Activated CD8-positive, alpha-beta memory T cell treated with anti-CD3 and anti-CD28 coated beads, Interleukin-2, amount 10 ng/mL, durations not matched to agents 7 days and 5 days (primary cell): ENCODE measurements at regions not wholly inside any gene's neighbourhood (a gene's known extent, or its start where the extent isn't known, plus 50 kb on each side); places are given as distances from the start of the nearest gene placed in this dataset.

Experiments
- ATAC-seq: fragments of 150-1000 bp; cut with Tn5 transposase; one replicate; pipeline ENCODE4 v1.10.0; 2021; ENCODE audit warnings: moderate library complexity
- CTCF ChIA-PET: fragments of 350-600 bp; sonication (Branson Sonifier 250); formaldehyde crosslinking; loops from one replicate; lab custom pipeline; 2021; ENCODE audit warnings: antibody characterized with exemption; lab: Charles Lee
- DNase-seq: peaks from one replicate; pipeline ENCODE4 v3.0.0-alpha.2; 2020
- H3K27ac Mint-ChIP-seq: one replicate; pipeline ENCODE4 v1.8.0; 2021; ENCODE audit warnings: mild to moderate bottlenecking, mixed read lengths
- H3K27me3 Mint-ChIP-seq: one replicate; pipeline ENCODE4 v1.8.0; 2021; ENCODE audit warnings: mixed read lengths
- H3K36me3 Mint-ChIP-seq: one replicate; pipeline ENCODE4 v1.8.0; 2021; ENCODE audit warnings: mild to moderate bottlenecking, mixed read lengths
- H3K4me1 Mint-ChIP-seq: one replicate; pipeline ENCODE4 v1.8.0; 2021; ENCODE audit warnings: mixed read lengths
- H3K4me3 Mint-ChIP-seq: one replicate; pipeline ENCODE4 v1.8.0; 2021; ENCODE audit warnings: mild to moderate bottlenecking, moderate library complexity, mixed read lengths
- H3K9me3 Mint-ChIP-seq: one replicate; pipeline ENCODE4 v1.8.0; 2022; ENCODE audit warnings: low read depth, mixed read lengths

DNA sequence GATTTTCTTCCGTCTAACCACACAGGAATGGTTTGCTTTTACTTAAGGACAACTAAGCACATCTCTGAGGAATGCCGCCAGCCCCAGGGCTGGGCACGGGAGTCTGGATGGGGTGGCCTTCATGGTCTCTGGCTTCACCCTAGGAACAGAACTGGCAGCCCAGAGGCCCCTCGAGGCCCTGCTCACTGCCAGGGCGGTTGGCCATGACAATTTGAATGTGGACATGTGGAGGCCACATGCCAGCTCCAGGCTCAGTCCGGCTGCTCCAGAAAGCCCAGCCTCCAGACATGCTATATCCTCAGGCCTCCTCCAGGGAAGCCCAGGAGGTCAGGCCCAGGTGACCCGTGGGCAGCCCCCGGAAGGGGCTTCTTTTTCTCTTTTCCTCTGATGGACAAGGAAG is 84.0 kb upstream of the FGF3 start:
- CTCF ChIA-PET, result interaction anchor here (1.8 kb wide), 1 partner anchor 12 kb away, joined by 5 read pairs; no protein-coding TSS in a partner anchor
- ATAC-seq (no peak), DNase-seq (no peak)
- Mint-ChIP-seq H3K27me3 (peaks cover 3% of the 10 kb centered on the region), H3K27ac (no peak overlapping the region), H3K4me3 (no peak overlapping the region), H3K36me3 (no peaks in the 10 kb centered on the region), H3K4me1 (no peaks in the 10 kb centered on the region), H3K9me3 (no peaks in the 10 kb centered on the region)

DNA sequence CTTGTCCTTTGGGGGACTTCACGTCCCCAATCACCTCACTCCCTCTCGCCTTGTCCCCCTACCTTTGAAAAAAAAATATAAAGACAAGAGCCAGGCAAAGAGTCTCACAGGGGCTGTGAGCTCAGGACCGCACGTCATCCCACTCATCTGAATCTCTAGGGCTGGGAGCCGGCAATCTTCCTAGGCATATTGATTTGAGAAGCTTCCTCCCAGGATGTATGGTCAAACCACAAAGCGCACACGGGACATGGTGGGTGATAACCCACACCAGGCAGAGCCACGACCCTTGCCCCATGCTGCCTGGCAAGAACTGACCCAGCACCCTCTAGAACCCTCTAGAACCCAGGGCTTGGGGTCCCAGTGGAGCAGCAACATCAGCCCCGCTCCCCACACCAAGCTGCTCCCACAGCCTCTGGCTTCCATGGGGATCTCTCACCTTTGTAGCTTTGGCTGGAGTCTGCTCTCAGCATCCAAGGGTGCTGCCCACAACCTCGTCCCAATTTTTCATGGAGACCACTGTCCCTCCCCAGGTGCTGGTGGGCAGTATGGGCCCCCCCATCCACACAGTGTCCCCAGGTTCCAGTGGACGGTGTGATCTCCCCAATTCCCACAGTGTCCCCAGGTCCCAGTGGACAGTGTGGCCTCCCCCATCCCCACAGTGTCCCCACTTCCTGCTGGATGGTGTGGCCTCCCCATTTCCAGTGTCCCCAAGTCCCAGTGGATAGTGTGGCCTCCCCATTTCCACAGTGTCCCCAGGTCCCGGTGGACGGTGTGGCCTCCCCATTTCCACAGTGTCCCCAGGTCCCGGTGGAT is 85.2 kb upstream of the FGF3 start:
- Mint-ChIP-seq H3K36me3 (no peaks in the 10 kb centered on the region), H3K4me1 (no peaks in the 10 kb centered on the region), H3K4me3 (no peak overlapping the region), H3K27ac (no peak overlapping the region), H3K9me3 (no peaks in the 10 kb centered on the region), H3K27me3 (peaks cover 3% of the 10 kb centered on the region)
- ATAC-seq (no peak), DNase-seq (no peak)
- CTCF ChIA-PET, result no interaction called here

DNA sequence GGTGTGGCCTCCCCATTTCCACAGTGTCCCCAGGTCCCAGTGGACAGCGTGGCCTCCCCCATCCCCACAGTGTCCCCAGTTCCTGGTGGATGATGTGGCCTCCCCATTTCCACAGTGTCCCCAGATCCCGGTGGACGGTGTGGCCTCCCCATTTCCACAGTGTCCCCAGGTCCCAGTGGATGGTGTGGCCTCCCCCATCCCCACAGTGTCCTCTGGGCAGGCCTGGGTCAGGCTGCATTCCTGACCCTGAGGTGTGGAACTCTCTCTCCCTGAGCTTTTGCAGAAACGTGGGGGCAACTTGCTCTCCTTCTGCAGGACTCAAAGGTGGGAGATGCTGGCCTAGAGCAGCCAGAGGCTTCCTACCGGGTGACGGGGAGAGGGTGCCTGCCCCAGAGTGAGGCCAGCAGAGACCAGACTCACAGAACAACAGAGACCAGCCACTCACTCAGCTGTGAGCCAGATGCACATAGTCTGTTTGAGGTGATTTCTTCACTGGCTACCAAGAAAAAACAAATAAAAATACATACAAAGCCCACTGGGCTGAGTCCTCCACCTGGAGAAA is 85.8 kb upstream of the FGF3 start:
- no peaks in the 10 kb centered on the region for H3K4me1 Mint-ChIP-seq
- CTCF ChIA-PET, result no interaction called here
- H3K9me3 Mint-ChIP-seq, result no peaks in the 10 kb centered on the region
- H3K4me3 Mint-ChIP-seq, result no peak overlapping the region
- no peak for DNase-seq
- no peaks in the 10 kb centered on the region for H3K36me3 Mint-ChIP-seq
- H3K27me3 Mint-ChIP-seq, result peaks cover 3% of the 10 kb centered on the region
- no peak for ATAC-seq
- no peak overlapping the region for H3K27ac Mint-ChIP-seq

DNA sequence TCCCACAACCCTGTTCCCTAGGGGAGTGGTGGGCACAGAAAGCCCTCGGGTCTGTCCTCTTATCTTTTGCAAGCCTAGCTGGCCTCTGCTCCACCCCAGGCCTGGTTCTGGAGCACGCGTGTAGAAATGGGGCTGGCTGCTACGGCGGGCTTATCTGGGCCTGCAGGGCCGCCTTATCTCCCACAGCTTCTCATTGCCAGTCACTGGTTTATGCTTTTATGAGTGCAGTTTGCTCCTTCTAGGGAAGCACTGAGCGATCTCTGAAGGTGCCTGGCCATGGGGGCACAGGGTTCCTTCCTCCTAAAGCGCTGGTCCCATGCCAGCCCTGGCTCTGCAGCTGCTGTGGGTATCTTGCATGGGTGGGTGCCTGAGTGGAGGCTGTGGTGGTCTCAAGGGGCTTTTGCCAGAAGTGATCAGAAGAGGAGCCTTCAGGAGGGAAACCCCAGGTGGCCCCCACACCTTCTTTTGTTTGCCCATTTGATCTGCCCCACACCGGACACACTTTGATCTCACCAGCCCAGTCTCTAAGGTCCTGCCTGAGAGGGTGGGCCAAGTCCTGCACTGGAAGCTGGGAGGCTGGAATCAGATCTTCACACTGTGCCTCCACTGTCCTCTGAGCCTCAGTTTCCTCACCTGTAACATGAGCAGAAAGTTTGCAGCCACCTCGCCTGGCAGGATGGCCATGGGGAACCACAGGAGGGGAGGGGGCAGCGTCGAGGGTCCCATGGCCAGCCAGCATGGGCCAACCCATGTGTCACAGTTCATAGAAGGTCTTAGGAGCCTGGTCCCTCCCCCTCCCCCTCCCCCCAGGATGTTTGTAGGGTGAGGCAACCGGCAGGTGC is 86.6 kb upstream of the FGF3 start:
- Mint-ChIP-seq H3K36me3 (no peaks in the 10 kb centered on the region), H3K9me3 (no peaks in the 10 kb centered on the region), H3K27ac (no peak overlapping the region), H3K4me1 (no peaks in the 10 kb centered on the region), H3K27me3 (peaks cover 3% of the 10 kb centered on the region), H3K4me3 (no peak overlapping the region)
- CTCF ChIA-PET, result no interaction called here
- ATAC-seq, result no peak
- no peak for DNase-seq

DNA sequence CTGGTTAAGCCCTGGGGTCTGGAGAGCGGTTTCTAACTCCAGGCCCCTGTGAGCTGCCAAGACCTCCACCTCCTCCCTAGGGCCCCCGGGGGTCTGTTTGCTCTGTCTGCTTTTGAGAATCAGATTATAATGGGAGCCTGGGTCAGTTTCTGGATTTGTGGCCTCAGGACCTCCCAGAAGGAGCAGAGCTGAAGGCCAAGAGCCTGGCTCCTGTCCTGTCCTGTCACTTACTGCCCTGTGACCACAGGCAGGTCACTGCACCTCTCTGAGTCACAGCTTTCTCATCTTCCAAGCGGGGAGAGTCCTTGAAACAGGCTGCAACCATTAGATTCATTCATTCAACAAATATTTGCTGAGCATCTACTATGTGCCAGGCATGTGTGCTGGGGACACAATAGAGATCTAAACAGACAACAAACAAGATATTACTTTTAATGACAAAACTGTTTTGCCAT is 87.3 kb upstream of the FGF3 start:
- Mint-ChIP-seq H3K9me3 (no peaks in the 10 kb centered on the region), H3K4me1 (no peaks in the 10 kb centered on the region), H3K27ac (no peak overlapping the region), H3K4me3 (no peak overlapping the region), H3K36me3 (no peaks in the 10 kb centered on the region), H3K27me3 (peaks cover 3% of the 10 kb centered on the region)
- no peak for ATAC-seq
- CTCF ChIA-PET, result no interaction called here
- DNase-seq, result no peak

DNA sequence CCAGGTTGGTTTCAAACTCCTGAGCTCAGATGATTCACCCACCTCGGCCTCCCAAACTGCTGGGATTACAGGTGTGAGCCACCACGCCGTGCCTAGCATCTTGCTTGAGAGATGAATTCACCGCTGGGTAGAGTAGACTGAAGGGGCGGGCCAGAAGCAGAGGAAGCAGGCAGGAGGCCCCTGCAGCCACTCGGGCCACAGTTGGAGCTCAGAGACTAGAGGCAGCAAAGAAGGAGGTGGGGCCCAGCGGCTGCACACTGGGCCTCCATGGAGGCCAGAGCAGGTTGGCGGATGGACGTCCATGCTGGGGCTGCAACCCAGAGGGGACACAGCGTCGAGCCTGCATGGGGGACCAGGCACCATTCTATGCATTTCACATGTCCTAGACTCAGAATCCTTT is 88.4 kb upstream of the FGF3 start:
- Mint-ChIP-seq H3K9me3 (no peaks in the 10 kb centered on the region), H3K27me3 (peaks cover 3% of the 10 kb centered on the region), H3K4me1 (no peaks in the 10 kb centered on the region), H3K36me3 (no peaks in the 10 kb centered on the region), H3K27ac (no peak overlapping the region), H3K4me3 (no peak overlapping the region)
- DNase-seq (no peak), ATAC-seq (no peak)
- CTCF ChIA-PET, result no interaction called here

DNA sequence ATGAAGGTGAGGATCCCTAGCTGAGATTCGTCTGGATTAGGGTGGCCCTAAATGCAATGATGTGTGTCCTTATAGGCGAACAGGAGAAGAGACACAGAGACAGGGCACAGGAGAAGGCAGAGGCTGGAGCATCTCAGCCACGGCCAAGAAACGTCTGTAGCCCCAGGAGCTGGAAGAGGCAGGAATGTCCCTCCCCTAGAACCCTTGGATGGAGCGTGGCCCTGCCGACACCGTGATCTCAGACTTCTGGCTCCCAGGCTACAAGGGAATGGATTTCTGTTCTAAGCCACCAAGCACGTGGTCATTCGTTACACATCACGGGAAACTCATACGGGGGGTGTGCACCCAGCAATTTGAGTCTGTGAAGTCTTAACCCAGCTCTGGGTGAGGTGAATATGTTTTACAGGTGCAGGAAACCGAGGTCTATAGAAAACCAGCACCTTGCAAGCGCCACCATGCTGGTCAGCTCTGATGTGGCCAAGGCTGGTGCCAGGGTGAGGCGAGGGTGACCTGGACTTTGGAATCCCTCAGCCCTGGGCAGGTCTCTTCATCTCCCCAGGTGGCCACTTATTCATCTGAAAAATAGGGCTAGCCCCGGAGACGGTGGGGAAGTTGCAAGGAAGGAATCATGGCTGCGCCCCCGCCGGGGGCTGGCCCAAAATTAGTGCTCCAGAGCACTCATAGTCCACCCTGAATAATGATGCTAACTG is 89.5 kb upstream of the FGF3 start:
- CTCF ChIA-PET, result interaction anchor here (0.8 to 2.6 kb wide), 5 partner anchors 10 to 296 kb away, joined by 3 to 16 read pairs (median 3); no protein-coding TSS in a partner anchor
- no peak for DNase-seq
- Mint-ChIP-seq H3K4me1 (no peaks in the 10 kb centered on the region), H3K27me3 (peaks cover 3% of the 10 kb centered on the region), H3K9me3 (no peaks in the 10 kb centered on the region), H3K4me3 (no peak overlapping the region), H3K27ac (no peak overlapping the region), H3K36me3 (no peaks in the 10 kb centered on the region)
- ATAC-seq, result no peak

DNA sequence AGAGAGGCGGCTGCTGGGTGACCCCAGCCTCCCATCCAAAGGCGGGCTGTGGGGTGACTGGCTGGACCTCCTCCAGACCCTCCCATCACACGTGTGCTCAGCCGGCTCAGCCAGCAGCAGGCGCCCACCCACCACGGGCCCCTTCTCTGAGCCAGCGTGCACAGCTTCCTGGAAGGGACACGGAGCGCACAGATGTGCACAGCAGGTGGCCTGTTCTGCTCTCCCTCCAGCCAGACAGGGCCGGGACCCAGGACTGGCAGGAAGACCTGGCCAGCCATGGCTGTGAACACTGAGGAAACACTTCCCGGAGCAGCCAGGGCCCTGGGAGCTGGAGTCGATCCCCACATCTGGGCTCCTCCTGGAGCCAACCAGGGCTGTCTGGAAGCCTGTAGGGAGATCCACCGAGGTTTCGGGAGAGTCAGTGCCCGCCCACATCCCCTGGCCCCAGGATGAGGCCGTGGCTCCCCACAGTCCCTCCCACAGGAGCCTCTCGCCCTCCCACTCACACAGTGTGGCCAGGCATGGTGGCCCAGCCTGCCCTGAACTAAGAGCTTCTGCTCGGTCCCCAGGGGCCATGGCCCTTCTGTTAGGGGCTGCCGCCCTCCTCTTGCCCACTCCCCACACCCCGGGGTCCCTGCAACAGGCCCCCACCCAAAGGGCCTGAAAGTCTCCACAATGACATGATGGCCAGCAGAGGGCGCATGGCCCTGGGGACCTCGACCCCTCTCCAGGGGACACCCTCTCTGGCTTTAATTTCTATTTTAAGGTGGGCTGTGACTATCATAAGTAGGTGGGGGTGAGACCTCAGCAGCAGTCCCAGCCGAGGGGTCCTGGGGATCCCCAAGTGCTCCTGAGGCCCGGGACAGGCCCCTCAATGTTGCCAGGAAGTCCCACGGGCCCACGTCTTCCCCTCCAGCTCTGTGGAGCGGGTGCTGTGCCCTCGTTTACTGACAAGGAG is 90.6 kb upstream of the FGF3 start:
- Mint-ChIP-seq H3K9me3 (no peaks in the 10 kb centered on the region), H3K27me3 (peaks cover 3% of the 10 kb centered on the region), H3K36me3 (no peaks in the 10 kb centered on the region), H3K4me1 (no peaks in the 10 kb centered on the region), H3K27ac (no peak overlapping the region), H3K4me3 (no peak overlapping the region)
- CTCF ChIA-PET, result interaction anchor here (0.8 to 2.6 kb wide), 10 partner anchors 9 to 295 kb away, joined by 3 to 16 read pairs (median 3); no protein-coding TSS in a partner anchor
- peak; percentile 30 for ATAC-seq
- DNase-seq, result no peak

DNA sequence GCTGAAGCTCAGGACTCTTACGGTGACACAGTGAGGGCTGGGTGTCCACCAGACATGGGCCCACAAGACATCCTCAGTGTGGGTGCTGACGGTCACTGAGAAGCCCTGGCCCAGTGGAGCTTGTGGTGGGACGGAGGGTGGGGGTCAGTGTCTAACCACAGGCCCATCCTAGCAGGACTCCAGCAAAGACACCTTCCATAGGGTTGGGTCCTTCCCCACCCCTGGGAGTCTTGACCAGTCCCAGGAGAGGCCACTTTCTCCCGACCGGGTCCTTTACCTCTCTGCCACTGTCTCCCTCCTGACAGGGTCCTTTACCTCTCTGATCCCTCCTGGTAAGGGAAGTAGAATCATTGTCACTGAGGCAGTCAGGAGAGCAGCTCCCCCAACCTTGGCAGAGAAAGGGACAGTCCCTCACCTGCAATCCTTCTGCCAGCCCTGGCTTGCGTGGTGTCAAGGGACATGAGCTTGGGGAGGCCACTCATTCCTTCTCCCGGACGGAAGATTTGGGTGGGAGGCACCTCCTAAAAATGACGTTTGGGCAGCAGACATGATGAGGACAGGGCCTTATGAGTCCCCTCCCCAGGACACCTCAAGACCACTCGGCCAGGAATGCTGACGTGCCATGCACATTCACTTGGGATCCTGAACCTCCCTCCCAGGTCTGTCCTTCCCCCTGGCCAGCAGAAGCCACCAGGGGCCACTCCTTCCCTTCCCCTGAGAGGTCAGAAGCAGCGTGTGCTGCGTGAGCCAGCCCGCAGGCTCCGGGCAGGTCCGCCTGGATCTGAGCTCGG is 91.5 kb upstream of the FGF3 start:
- H3K9me3 Mint-ChIP-seq, result no peaks in the 10 kb centered on the region
- no peaks in the 10 kb centered on the region for H3K4me1 Mint-ChIP-seq
- H3K27me3 Mint-ChIP-seq, result peaks cover 3% of the 10 kb centered on the region
- ATAC-seq (no peak), DNase-seq (no peak)
- H3K27ac Mint-ChIP-seq, result no peak overlapping the region
- no peaks in the 10 kb centered on the region for H3K36me3 Mint-ChIP-seq
- CTCF ChIA-PET, result interaction anchor here (1.0 to 2.6 kb wide), 4 partner anchors 20 to 286 kb away, joined by 3 to 16 read pairs (median 6); no protein-coding TSS in a partner anchor
- H3K4me3 Mint-ChIP-seq, result no peak overlapping the region

DNA sequence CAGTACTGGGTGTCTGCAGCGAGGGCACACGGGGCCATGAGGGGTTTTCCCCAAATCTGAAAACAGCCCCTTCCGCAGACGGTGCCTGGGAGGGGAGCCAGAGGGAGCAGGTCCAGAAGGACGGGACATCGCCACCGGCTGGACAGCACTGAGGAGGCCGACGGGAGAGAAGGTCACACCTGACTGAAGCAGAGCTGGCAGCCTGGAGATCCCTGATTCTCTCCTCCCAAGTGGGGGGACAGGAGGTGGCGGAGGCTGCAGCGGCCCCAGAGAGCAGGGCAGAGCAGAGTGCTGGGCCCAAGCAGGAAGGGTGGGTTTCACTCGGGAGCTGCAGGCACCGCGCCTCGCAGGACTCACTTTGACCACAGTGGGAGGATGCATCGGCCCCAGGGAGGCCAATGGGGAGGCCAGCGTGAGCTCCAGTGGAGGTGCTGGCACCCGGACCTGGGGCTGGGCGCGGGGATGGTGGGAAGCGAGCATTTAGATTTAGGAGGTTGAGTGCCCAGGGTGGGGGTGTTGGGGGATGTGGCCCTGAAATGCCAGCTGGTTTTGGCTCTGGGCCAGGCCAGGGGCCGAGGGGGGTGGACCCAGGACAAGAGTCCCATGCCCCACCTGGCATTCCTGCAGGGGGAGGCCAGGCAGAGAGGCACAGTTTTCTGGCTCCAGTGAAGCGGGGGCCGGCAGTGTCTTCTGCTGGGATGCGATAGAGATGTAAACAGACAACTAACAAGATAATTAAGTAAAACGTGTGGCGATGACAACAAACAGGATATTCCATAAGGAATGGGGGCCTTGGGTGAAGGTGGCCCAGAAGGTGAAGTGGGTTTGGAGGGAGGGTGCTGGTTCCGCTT is 92.3 kb upstream of the FGF3 start:
- CTCF ChIA-PET, result interaction anchor here (2.1 to 2.6 kb wide), 2 partner anchors 20 to 285 kb away, joined by 8 to 16 read pairs; no protein-coding TSS in a partner anchor
- H3K9me3 Mint-ChIP-seq, result no peaks in the 10 kb centered on the region
- no peaks in the 10 kb centered on the region for H3K4me1 Mint-ChIP-seq
- no peak overlapping the region for H3K4me3 Mint-ChIP-seq
- H3K27ac Mint-ChIP-seq, result no peak overlapping the region
- H3K27me3 Mint-ChIP-seq, result peaks cover 3% of the 10 kb centered on the region
- H3K36me3 Mint-ChIP-seq, result no peaks in the 10 kb centered on the region
- no peak for ATAC-seq
- no peak for DNase-seq
